MCF 10A (cell line): ENCODE measurements at regions not wholly inside any gene's neighbourhood (a gene's known extent, or its start where the extent isn't known, plus 50 kb on each side); places are given as distances from the start of the nearest gene placed in this dataset.
A peak's percentile ranks its signal among the peaks of the same experiment; 100 is the strongest.
"Not testable (repeated sequence)": the region's sequence is repeated elsewhere in the genome, so short reads cannot be mapped to it uniquely, and the experiment has no call there.

ENCODE experiments used
- BruUV-seq: library from RNA; stranded (reverse); fragments of 400-500 nt; replicated peaks from 2 replicates; lab custom pipeline; 2021; lab: Mats Ljungman, UMichigan
- CTCF ChIA-PET: fragments of 300-600 bp; sonication (Branson Sonifier 250); formaldehyde crosslinking; extraction: SDS; loops from one replicate; lab custom pipeline; 2021; ENCODE audit warnings: antibody characterized with exemption, inconsistent platforms; lab: Yijun Ruan, JAX
- POLR2A ChIA-PET: fragments of 300-600, 350-650 bp; sonication (Branson Sonifier 250); formaldehyde crosslinking; extraction: SDS; loops from one replicate; lab custom pipeline; 2020; ENCODE audit warnings: antibody characterized with exemption, inconsistent platforms; lab: Yijun Ruan, JAX
- DNase-seq: peaks from one replicate; pipeline ENCODE4 v3.0.0-alpha.2; 2018; ENCODE audit not compliant: unreplicated experiment
- H3K27ac Mint-ChIP-seq: one replicate; pipeline ENCODE4 v1.8.0; 2022; ENCODE audit warnings: mild to moderate bottlenecking, low read depth, mixed read lengths; ENCODE audit not compliant: unreplicated experiment
- H3K27me3 Mint-ChIP-seq: one replicate; pipeline ENCODE4 v1.8.0; 2022; ENCODE audit warnings: mixed read lengths; ENCODE audit not compliant: insufficient read depth, unreplicated experiment
- H3K36me3 Mint-ChIP-seq: one replicate; pipeline ENCODE4 v1.8.0; 2022; ENCODE audit warnings: mild to moderate bottlenecking, moderate library complexity, mixed read lengths; ENCODE audit not compliant: insufficient read depth, unreplicated experiment
- H3K4me1 Mint-ChIP-seq: one replicate; pipeline ENCODE4 v1.8.0; 2022; ENCODE audit warnings: mixed read lengths; ENCODE audit not compliant: insufficient read depth, unreplicated experiment
- H3K4me3 Mint-ChIP-seq: one replicate; pipeline ENCODE4 v1.8.0; 2022; ENCODE audit warnings: mild to moderate bottlenecking, moderate library complexity, mixed read lengths; ENCODE audit not compliant: unreplicated experiment
- H3K9me3 Mint-ChIP-seq: one replicate; pipeline ENCODE4 v1.8.0; 2022; ENCODE audit warnings: mixed read lengths; ENCODE audit not compliant: unreplicated experiment
- intact Hi-C: fragments of 100-400 bp; cut with micrococcal nuclease; formaldehyde crosslinking; loops from 2 replicates; pipeline ENCODE4 v1.14.1; 2022
- TF ChIP-seq, protein P1 (sequence below): fragments of 200-600 bp; IDR thresholded peaks from one replicate; pipeline ENCODE4 v1.8.0; 2022; ENCODE audit warnings: antibody characterized with exemption, mild to moderate bottlenecking; ENCODE audit not compliant: unreplicated experiment

DNA sequence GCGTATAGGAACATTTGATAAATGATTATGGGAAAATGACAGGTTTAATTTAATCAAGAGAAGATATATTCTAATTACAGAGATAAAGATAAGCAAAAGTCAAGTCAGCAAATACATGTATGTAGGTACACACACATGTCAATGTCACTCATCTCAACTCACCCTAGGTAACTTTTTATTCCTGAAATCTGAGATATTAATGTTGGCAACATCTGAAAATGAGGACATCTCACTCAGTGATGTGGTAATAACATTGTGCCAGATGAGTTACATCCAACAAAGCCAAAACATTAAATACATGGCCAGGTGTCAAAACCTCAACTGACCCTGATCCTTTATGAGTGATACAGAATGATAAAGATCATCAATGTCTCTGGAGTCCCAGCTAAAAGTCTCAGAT is 363.3 kb upstream of the F9 start:
- Mint-ChIP-seq H3K27ac (no peak overlapping the region), H3K9me3 (peaks cover 14% of the 10 kb centered on the region), H3K4me1 (no peaks in the 10 kb centered on the region), H3K27me3 (no peaks in the 10 kb centered on the region), H3K4me3 (no peak overlapping the region), H3K36me3 (peaks cover 2% of the 10 kb centered on the region)
- DNase-seq, result no peak
- TF ChIP-seq, protein P1, sequence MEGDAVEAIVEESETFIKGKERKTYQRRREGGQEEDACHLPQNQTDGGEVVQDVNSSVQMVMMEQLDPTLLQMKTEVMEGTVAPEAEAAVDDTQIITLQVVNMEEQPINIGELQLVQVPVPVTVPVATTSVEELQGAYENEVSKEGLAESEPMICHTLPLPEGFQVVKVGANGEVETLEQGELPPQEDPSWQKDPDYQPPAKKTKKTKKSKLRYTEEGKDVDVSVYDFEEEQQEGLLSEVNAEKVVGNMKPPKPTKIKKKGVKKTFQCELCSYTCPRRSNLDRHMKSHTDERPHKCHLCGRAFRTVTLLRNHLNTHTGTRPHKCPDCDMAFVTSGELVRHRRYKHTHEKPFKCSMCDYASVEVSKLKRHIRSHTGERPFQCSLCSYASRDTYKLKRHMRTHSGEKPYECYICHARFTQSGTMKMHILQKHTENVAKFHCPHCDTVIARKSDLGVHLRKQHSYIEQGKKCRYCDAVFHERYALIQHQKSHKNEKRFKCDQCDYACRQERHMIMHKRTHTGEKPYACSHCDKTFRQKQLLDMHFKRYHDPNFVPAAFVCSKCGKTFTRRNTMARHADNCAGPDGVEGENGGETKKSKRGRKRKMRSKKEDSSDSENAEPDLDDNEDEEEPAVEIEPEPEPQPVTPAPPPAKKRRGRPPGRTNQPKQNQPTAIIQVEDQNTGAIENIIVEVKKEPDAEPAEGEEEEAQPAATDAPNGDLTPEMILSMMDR, result no peak
- intact Hi-C loops, result no loop called here
- CTCF ChIA-PET, result no interaction called here
- POLR2A ChIA-PET, result interaction anchor here (1.0 kb wide), 1 partner anchor 359 kb away, joined by 3 read pairs; no protein-coding TSS in a partner anchor
- BruUV-seq, result no TSS peak

DNA sequence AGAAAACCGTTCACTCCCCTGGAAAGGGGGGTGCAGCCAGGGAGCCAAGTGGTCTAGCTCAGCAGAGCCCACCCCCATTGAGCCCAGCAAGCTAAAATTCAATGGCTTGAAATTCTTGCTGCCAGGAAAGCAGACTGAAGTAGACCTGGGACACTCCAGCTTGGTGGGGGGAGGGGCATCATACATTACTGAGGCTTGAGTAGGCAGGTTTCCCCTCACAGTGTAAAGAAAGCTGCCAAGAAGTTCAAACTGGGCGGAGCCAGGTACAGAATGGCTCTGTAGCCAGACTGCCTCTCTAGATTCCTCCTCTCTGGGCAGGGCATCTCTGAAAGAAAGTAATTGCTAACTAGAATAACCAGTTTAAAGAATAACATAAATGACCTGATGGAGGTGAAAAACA is 372.3 kb upstream of the F9 start:
- TF ChIP-seq, protein P1, result no peak
- Mint-ChIP-seq H3K27me3 (no peaks in the 10 kb centered on the region), H3K36me3 (no peaks in the 10 kb centered on the region), H3K27ac (no peak overlapping the region), H3K4me3 (no peak overlapping the region), H3K9me3 (peaks cover 16% of the 10 kb centered on the region), H3K4me1 (no peaks in the 10 kb centered on the region)
- BruUV-seq, result no TSS peak
- ChIA-PET CTCF (no interaction called here), POLR2A (no interaction called here)
- peak; percentile 11 for DNase-seq
- intact Hi-C loops, result no loop called here

DNA sequence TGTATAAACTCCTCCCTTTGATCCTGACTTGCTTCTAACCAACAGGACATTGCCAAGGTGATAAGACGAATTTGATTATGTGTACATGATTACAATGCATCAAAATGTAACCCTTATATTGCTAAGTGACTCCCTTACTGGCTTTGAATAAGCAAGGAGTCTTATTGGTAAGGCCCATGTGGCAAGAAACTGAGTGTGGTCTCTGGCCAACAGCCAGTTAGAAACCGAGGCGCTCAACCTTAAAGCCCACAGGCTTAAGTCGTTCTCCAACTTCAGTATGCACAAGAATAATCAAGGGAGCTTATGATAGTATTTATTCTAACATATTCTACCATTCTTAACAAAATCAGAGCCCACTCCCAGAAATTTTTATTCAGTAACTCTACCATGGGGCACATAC is 374.2 kb upstream of the F9 start:
- CTCF ChIA-PET, result no interaction called here
- no peaks in the 10 kb centered on the region for H3K4me1 Mint-ChIP-seq
- DNase-seq, result no peak
- H3K27ac Mint-ChIP-seq, result no peak overlapping the region
- BruUV-seq, result no TSS peak
- no peak overlapping the region for H3K4me3 Mint-ChIP-seq
- TF ChIP-seq, protein P1, result no peak
- H3K36me3 Mint-ChIP-seq, result no peaks in the 10 kb centered on the region
- intact Hi-C loops, result no loop called here
- no peaks in the 10 kb centered on the region for H3K27me3 Mint-ChIP-seq
- H3K9me3 Mint-ChIP-seq, result peaks cover 30% of the 10 kb centered on the region
- POLR2A ChIA-PET, result no interaction called here

DNA sequence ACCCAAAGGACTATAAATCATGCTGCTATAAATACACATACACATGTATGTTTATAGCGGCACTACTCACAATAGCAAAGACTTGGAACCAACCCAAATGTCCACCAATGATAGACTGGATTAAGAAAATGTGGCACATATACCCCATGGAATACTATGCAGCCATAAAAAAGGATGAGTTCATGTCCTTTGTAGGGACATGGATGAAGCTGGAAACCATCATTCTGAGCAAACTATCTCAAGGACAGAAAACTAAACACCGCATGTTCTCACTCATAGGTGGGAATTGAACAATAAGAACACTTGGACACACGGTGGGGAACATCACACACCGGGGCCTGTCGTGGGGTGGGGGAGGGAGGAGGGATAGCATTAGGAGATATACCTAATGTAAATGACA is 383.9 kb upstream of the F9 start:
- H3K4me3 Mint-ChIP-seq, intact Hi-C loops, CTCF ChIA-PET: not testable (repeated sequence)

DNA sequence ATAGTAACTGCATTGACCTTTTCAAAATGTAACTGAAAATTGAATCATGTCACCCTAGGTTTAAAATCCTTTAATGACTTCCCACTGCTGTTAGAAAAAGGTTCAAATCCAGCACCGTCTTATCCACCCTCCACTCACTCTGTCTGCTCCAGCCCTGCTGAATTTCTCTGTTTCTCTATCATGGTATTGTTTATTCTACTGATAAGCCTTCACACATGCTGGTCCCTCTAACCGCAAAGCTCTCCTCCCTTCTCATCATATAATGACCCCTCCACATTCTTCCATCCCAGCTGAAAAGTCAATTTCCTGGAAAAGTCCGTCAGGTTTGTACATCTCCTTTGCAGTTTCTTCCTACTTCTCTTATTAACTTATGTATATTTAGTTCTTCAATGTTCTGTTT is 389.2 kb upstream of the F9 start:
- TF ChIP-seq, protein P1, result no peak
- Mint-ChIP-seq H3K36me3 (no peaks in the 10 kb centered on the region), H3K27ac (no peak overlapping the region), H3K27me3 (no peaks in the 10 kb centered on the region), H3K4me3 (no peak overlapping the region), H3K9me3 (no peaks in the 10 kb centered on the region), H3K4me1 (no peaks in the 10 kb centered on the region)
- no TSS peak for BruUV-seq
- ChIA-PET CTCF (no interaction called here), POLR2A (no interaction called here)
- no peak for DNase-seq
- intact Hi-C loops, result no loop called here

More for the DNA sequence above, 383.9 kb upstream of the F9 start:
- DNase-seq, H3K9me3 Mint-ChIP-seq, H3K4me1 Mint-ChIP-seq, H3K36me3 Mint-ChIP-seq, POLR2A ChIA-PET, BruUV-seq, H3K27me3 Mint-ChIP-seq, H3K27ac Mint-ChIP-seq: not testable (repeated sequence)
